ENCODE measurements at regions not wholly inside any gene's neighbourhood (a gene's known extent, or its start where the extent isn't known, plus 50 kb on each side); places are given as distances from the start of the nearest gene placed in this dataset.

DNA sequence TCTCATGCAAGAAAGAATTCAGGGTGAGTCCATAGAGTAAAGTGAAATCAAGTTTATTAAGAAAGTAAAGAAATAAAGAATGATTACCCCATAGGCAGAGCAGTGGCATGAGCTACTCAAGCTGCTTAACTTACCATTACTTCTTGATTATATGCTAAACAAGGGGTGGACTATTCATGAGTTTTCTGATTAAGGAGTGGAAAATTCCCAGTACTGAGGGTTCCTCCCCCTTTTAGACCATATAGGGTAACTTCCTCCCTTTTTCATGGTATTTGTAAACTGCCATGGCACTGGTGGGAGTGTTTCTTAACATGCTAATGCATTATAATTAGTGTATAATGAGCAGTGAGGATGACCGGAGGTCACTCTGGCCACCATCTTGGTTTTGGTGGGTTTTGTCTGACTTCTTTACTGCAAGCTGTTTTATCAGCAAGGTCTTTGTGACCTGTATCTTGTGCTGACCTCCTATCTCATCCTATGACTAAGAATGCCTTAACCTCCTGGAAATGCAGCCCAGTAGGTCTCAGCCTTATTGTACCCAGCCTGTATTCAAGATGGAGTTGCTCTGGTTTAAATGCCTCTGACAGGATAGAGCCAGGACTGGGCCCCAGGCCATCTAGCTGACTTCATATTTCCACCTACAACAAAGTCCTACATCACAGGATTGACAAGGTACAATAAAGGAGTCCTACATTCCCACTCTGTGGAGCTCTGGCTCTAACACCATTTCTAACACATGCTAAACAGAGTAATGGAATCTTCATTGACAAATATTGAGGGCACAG lies 186.7 kb downstream of the NXNL2 start:
- no peaks in the 10 kb centered on the region for H3K9me3 ChIP-seq (ENCODE audit: control insufficient read depth, insufficient read depth, low read length)
- ChIA-PET POLR2A (ENCODE audit: unreplicated experiment) (no interaction called here), CTCF (no interaction called here)
- no peaks in the 10 kb centered on the region for H3K79me1 ChIP-seq (ENCODE audit: low read depth in 1 of 2, low read length in 2 of 2)
- no peak overlapping the region for H2AFZ ChIP-seq (replicated peaks; ENCODE audit: low read length, poor library complexity)
- H3K36me3 ChIP-seq (ENCODE audit: control insufficient read depth, insufficient read depth, low read length), result no peaks in the 10 kb centered on the region
- H2AK5ac ChIP-seq (ENCODE audit: low read depth, low read length), result no peak overlapping the region
- H3K27ac ChIP-seq (ENCODE audit: insufficient read depth, low read length), result no peak overlapping the region
- no peak overlapping the region for H3K14ac ChIP-seq (replicated peaks; ENCODE audit: low read depth, low read length)
- no peaks in the 10 kb centered on the region for H3K27me3 ChIP-seq (ENCODE audit: control insufficient read depth, insufficient read depth, low read length)
- no peak overlapping the region for H3K23ac ChIP-seq (ENCODE audit: low read depth, low read length)
- H2BK5ac ChIP-seq (ENCODE audit: low read depth, low read length, poor library complexity, severe bottlenecking), result no peak overlapping the region
- H4K5ac ChIP-seq (ENCODE audit: low read depth, low read length), result no peak overlapping the region
- H3K4me1 ChIP-seq (ENCODE audit: control insufficient read depth, insufficient read depth, low read length), result peaks cover 5% of the 10 kb centered on the region; the same call in 1 of the 2 replicates
- BruUV-seq (replicated peaks), result no TSS peak
- no peak overlapping the region for H2BK120ac ChIP-seq (ENCODE audit: low read depth, low read length)
- no peaks in the 10 kb centered on the region for H4K20me1 ChIP-seq (ENCODE audit: insufficient read depth, low read length)
- 0 out of 2 replicates have a peak, but pooled peaks cover 2% of the 10 kb centered on the region for H3K9me1 ChIP-seq (ENCODE audit: insufficient read depth, low read length)
- DNase-seq (no peak), ATAC-seq (ENCODE audit: low read depth) (no peak)
- H3K4me2 ChIP-seq (ENCODE audit: low read depth, low read length), result no peak overlapping the region
- dilution Hi-C loops (cut with HindIII; ENCODE audit: low sequenced_read_pairs, unreplicated experiment) (no loop called here), in situ Hi-C loops (cut with MboI; ENCODE audit: low sequenced_read_pairs) (no loop called here), intact Hi-C loops (cut with micrococcal nuclease) (loop anchor here (2.0 to 5.0 kb wide), 2 partner anchors 129 to 273 kb away; no protein-coding TSS in a partner anchor)
- H3K18ac ChIP-seq (ENCODE audit: low read depth, low read length), result no peak overlapping the region
- no peak overlapping the region for H2BK15ac ChIP-seq (ENCODE audit: low read depth, low read length)
- no peak overlapping the region for H3K4me3 ChIP-seq (ENCODE audit: insufficient read depth, low read depth, low read length)
- TF ChIP-seq POLR2A (IDR thresholded peaks at IDR 0.05; ENCODE audit: low read depth, low read length) (no peak), SMC3 (IDR thresholded peaks at IDR 0.05; ENCODE audit: low read depth, low read length) (no peak), RAD21 (IDR thresholded peaks at IDR 0.05; ENCODE audit: low read length) (no peak), MAFK (IDR thresholded peaks at IDR 0.05; ENCODE audit: low read depth, low read length) (no peak), CTCF (conservative IDR thresholded peaks at IDR 0.05; ENCODE audit: low read depth, low read length) (no peak), NFE2L2 (IDR thresholded peaks at IDR 0.05; ENCODE audit: low read depth, low read length) (no peak), FOS (IDR thresholded peaks at IDR 0.05; ENCODE audit: low read depth, low read length) (no peak), CEBPB (IDR thresholded peaks at IDR 0.05; ENCODE audit: low read depth, low read length) (no peak), RFX5 (IDR thresholded peaks at IDR 0.05; ENCODE audit: low read depth, low read length) (no peak), ELK1 (IDR thresholded peaks at IDR 0.05; ENCODE audit: borderline replicate concordance, low read depth, low read length) (no peak)
- TF ChIP-seq, protein P1, sequence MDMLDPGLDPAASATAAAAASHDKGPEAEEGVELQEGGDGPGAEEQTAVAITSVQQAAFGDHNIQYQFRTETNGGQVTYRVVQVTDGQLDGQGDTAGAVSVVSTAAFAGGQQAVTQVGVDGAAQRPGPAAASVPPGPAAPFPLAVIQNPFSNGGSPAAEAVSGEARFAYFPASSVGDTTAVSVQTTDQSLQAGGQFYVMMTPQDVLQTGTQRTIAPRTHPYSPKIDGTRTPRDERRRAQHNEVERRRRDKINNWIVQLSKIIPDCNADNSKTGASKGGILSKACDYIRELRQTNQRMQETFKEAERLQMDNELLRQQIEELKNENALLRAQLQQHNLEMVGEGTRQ (IDR thresholded peaks at IDR 0.05; ENCODE audit: low read depth, low read length), result no peak
- H3K9ac ChIP-seq (ENCODE audit: low read depth, low read length), result no peak overlapping the region
- no peak overlapping the region for H2BK20ac ChIP-seq (ENCODE audit: low read depth, low read length)
- H2AK9ac ChIP-seq (replicated peaks; ENCODE audit: low read depth, low read length, poor library complexity), result no peak overlapping the region
- H4K8ac ChIP-seq (ENCODE audit: low read depth in 2 of 2, low read length in 2 of 2), result no peak overlapping the region
- WGBS, 2 experiments (ENCODE audit: extremely low coverage in 2 of 2, insufficient read length in 1 of 2), result no CpG with 5 or more reads among the region's 1 CpG
- no peak overlapping the region for H3K56ac ChIP-seq (ENCODE audit: extremely low read depth, insufficient read depth, low read length)
- H3K4ac ChIP-seq (ENCODE audit: low read depth, low read length), result no peak overlapping the region
- H4K91ac ChIP-seq (ENCODE audit: insufficient read depth, low read depth, low read length), result no peak overlapping the region

All from IMR-90 (cell line).